ENCODE measurements at regions not wholly inside any gene's neighbourhood (a gene's known extent, or its start where the extent isn't known, plus 50 kb on each side); places are given as distances from the start of the nearest gene placed in this dataset.
A peak's percentile ranks its signal among the peaks of the same experiment; 100 is the strongest.

GRCh38 chr13:33426131-33426530 lies 140.6 kb upstream of the STARD13 start:
- no peaks in the 10 kb centered on the region for H3K27me3 ChIP-seq (replicated peaks; ENCODE audit: insufficient read depth, low read depth, low read length, poor library complexity)
- H3K27ac ChIP-seq (ENCODE audit: low read depth, low read length, poor library complexity, severe bottlenecking): no peak overlapping the region
- H3K36me3 ChIP-seq (ENCODE audit: insufficient read depth, low read length, poor library complexity, severe bottlenecking): no peaks in the 10 kb centered on the region
- ChIA-PET CTCF (no interaction called here), POLR2A (ENCODE audit: low non-redundant PET) (no interaction called here)
- no TSS peak for BruUV-seq (replicated peaks)
- H3K4me3 ChIP-seq (ENCODE audit: low read depth, low read length, poor library complexity, severe bottlenecking): no peak overlapping the region
- intact Hi-C loops (cut with micrococcal nuclease; ENCODE audit: unreplicated experiment): no loop called here
- H3K4me1 ChIP-seq (ENCODE audit: insufficient read depth, low read length, poor library complexity, severe bottlenecking): no peaks in the 10 kb centered on the region
- DNase-seq (ENCODE audit: low spot score): no peak
- TF ChIP-seq CTCF (conservative IDR thresholded peaks at IDR 0.05; ENCODE audit: low read depth, low read length): no peak
- no peak for TF ChIP-seq EZH2 (IDR thresholded peaks at IDR 0.05; ENCODE audit: borderline replicate concordance, low read depth, low read length, poor library complexity, severe bottlenecking)
- H3K9me3 ChIP-seq (ENCODE audit: low read depth, low read length, poor library complexity, severe bottlenecking): no peaks in the 10 kb centered on the region

- BruUV-seq (replicated peaks): no TSS peak
- ChIA-PET CTCF (no interaction called here), POLR2A (ENCODE audit: low non-redundant PET) (no interaction called here)
- intact Hi-C loops (cut with micrococcal nuclease; ENCODE audit: unreplicated experiment): no loop called here
- H3K4me1 ChIP-seq (ENCODE audit: insufficient read depth, low read length, poor library complexity, severe bottlenecking): peaks cover 51% of the 10 kb centered on the region
- H3K4me3 ChIP-seq (ENCODE audit: low read depth, low read length, poor library complexity, severe bottlenecking): no peak overlapping the region
- H3K27me3 ChIP-seq (replicated peaks; ENCODE audit: insufficient read depth, low read depth, low read length, poor library complexity): no peaks in the 10 kb centered on the region
- DNase-seq (ENCODE audit: low spot score): no peak
- H3K36me3 ChIP-seq (ENCODE audit: insufficient read depth, low read length, poor library complexity, severe bottlenecking): no peaks in the 10 kb centered on the region
- TF ChIP-seq EZH2 (IDR thresholded peaks at IDR 0.05; ENCODE audit: borderline replicate concordance, low read depth, low read length, poor library complexity, severe bottlenecking): no peak
- TF ChIP-seq CTCF (conservative IDR thresholded peaks at IDR 0.05; ENCODE audit: low read depth, low read length): no peak
- H3K27ac ChIP-seq (ENCODE audit: low read depth, low read length, poor library complexity, severe bottlenecking): peak overlapping the region; percentile 96
- H3K9me3 ChIP-seq (ENCODE audit: low read depth, low read length, poor library complexity, severe bottlenecking): no peaks in the 10 kb centered on the region
Measured at GRCh38 chr13:33433316-33433715, 147.8 kb upstream of the STARD13 start.

GRCh38 chr13:33434676-33435075 lies 149.1 kb upstream of the STARD13 start:
- ChIA-PET POLR2A (ENCODE audit: low non-redundant PET) (interaction anchor here (0.6 to 0.7 kb wide), 3 partner anchors 106 to 149 kb away, joined by 3 to 5 read pairs (median 3); partner anchors contain the start of gene STARD13), CTCF (interaction anchor here (0.7 to 1.3 kb wide), 2 partner anchors 60 to 108 kb away, joined by 4 to 5 read pairs; no protein-coding TSS in a partner anchor)
- peaks cover 57% of the 10 kb centered on the region for H3K4me1 ChIP-seq (ENCODE audit: insufficient read depth, low read length, poor library complexity, severe bottlenecking)
- DNase-seq (ENCODE audit: low spot score): peak; percentile 86
- H3K36me3 ChIP-seq (ENCODE audit: insufficient read depth, low read length, poor library complexity, severe bottlenecking): no peaks in the 10 kb centered on the region
- no peak overlapping the region for H3K4me3 ChIP-seq (ENCODE audit: low read depth, low read length, poor library complexity, severe bottlenecking)
- intact Hi-C loops (cut with micrococcal nuclease; ENCODE audit: unreplicated experiment): loop anchor here (1.0 to 5.0 kb wide), 4 partner anchors 60 to 257 kb away; no protein-coding TSS in a partner anchor
- TF ChIP-seq EZH2 (IDR thresholded peaks at IDR 0.05; ENCODE audit: borderline replicate concordance, low read depth, low read length, poor library complexity, severe bottlenecking) (no peak), CTCF (conservative IDR thresholded peaks at IDR 0.05; ENCODE audit: low read depth, low read length) (no peak)
- H3K27ac ChIP-seq (ENCODE audit: low read depth, low read length, poor library complexity, severe bottlenecking): peak overlapping the region; percentile 96
- BruUV-seq (replicated peaks): no TSS peak
- no peaks in the 10 kb centered on the region for H3K27me3 ChIP-seq (replicated peaks; ENCODE audit: insufficient read depth, low read depth, low read length, poor library complexity)
- no peaks in the 10 kb centered on the region for H3K9me3 ChIP-seq (ENCODE audit: low read depth, low read length, poor library complexity, severe bottlenecking)
